CD4-positive, alpha-beta T cell treated with Interleukin-6 for 4 hours (primary cell): ENCODE measurements at regions not wholly inside any gene's neighbourhood (a gene's known extent, or its start where the extent isn't known, plus 50 kb on each side); places are given as distances from the start of the nearest gene placed in this dataset.

Source experiments
- DNase-seq: peaks from one replicate; pipeline ENCODE4 v3.0.0-alpha.2; 2020; ENCODE audit warnings: mixed read lengths

DNA sequence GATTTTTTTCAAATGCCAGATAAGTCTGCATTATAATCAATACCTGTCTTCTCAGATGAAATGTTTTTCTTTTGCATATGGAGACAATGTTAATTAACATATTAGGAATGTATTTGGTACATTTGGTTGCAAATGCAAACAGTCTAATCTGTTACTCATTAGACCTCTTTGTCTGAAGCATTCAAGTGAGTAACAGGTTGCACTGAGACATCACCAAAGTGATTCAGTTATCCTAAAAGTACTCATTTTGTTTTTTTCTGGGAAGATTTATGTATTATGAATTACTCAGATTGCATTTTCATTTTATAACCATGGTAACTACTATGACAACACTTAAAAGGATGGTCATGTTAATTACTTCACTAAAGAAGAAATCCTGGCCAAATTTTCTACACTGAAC, 513.6 kb downstream of the HTR7 start:
- no peak for DNase-seq

DNA sequence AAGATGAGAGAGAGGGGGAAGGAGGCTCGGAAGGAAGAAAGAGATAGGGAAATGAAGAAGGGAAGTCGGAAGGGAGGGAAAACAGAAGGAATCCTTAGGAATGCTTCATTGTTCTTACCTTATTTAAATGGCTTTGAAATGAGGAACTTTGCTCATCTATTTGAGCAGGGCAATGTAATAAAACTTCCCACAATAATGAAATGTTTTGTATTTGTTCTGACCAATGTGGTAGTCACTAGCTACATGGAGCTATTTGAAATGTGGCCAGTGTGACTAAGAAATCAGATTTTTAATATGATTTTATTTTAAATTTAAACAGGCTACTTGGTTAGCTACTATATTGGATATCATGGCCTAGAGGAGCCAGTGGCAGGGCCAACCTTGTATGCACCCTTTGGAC, 510.6 kb downstream of the HTR7 start:
- DNase-seq: no peak

DNA sequence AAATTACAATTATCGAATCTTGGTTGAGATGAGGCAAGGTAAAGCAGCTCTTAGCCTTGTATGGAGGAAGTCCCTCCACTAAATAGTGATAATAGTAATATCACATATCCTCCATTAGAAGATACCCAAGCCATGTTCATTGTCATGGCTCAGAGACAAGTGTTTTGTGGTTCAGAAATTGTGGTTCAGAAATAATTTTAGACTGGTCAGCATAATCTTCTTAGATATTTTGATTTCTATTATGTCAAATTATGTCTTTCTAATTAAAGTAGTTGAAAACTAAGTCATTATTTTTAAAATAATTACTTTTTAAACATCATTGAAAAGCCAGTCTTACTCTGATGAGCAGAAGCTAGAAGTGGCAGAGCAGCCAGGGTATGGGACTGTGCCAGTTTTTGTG, 507.7 kb downstream of the HTR7 start:
- no peak for DNase-seq

DNA sequence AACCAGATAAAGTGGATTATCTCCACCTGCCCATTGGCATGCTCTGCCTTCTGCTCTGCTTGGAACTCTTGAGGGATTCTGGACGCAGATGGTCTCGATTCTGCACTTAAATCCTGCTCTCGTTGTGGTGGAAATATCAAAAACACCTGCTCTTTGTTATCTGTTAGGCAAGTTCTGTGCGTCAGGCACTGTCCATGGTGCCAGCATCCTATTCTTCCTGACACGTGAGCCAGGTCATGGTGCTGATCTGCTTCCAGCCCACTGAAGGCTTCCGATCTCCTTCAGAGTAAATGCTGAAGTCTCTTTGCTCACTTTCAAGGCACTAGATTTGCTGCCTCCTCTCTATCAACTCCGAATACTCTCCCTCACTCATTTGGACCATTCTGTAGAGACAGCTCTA, 505.6 kb downstream of the HTR7 start:
- no peak for DNase-seq

DNA sequence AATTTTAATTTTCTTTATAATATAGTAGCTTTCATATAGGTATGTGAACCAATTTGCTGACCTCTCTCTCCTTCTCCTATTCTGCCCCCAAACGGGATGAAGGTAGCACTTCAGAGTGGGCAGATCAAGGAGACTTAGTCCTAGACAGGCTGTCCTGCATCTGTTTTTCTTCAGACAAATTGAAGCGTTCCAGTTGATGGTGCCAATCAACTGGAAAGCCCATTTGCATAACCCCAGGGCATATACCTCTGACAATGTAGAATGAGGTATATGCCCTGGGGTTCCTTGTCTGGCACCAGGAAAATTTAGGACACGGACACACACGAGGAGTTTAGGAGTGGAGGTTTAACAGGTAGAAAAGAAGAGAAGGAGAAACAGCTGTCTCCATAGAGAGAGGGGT, 502.9 kb downstream of the HTR7 start:
- DNase-seq: no peak

DNA sequence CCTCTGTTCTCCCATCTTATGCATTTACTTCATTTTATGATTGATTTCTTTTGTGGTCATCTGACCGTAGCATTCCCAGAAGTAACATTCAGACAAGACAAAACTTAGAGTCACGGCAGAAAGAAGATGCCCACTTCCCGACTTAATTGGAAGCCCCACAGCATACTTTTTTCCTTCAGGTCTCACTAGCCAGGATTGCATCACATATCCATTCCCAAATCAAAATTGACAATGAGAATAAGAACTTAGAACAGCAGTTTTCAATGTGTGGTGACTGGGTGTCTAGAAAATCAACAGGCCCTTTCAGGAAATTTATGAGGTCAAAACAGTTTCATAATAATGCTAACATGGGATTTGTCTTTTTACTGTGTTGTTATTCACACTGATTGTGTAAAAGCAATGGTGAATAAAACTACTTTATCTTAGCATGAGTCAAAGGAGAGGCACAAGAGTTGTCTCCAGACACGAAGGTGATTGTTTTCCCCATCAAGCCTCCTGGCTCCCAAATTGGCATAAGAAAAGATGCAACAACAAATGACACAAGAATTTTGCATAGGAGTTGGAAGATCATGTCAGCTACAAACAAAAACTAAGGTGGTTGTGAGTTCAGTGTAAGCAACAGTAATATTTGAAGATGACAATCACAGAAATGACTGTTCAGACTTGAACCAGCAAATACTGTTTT, 493.9 kb downstream of the HTR7 start:
- no peak for DNase-seq

DNA sequence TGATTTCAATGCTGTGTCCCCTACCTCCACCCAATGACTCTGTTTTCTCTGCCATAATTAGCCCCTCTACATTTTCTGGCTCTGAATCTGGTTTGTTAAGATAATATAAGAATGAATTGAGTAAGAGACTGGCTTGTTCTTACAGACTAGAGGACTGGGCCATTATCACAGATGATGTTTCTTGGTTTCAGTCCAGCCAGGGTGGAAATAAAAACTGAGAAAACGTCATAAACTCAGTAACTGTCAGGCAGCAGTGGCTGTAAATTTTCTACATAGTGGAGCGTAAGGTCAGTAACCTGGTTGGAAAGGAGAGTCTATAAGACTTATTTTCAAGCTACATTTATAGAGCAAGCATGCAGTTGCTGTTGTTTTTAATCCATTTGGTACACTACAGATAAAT, 485.4 kb downstream of the HTR7 start:
- no peak for DNase-seq

DNA sequence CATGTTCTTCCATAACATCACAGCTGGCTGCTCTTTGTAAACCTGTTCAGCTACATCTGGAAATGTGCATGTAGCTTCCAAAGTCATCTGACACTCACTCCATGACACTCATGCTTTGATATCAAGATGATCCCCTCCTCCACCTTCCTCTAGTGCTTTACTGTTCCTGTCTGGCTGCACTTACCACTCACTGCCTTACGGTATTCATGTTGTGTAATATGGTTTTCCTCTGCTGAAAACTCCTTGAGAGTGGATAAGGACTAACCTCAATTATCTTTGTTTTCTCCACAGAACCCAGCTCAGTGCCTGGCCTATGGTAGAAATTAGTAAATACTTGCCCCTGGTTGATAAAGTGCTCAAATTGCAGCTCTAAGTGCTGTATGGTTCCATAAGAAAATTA, 483.9 kb downstream of the HTR7 start:
- no peak for DNase-seq

DNA sequence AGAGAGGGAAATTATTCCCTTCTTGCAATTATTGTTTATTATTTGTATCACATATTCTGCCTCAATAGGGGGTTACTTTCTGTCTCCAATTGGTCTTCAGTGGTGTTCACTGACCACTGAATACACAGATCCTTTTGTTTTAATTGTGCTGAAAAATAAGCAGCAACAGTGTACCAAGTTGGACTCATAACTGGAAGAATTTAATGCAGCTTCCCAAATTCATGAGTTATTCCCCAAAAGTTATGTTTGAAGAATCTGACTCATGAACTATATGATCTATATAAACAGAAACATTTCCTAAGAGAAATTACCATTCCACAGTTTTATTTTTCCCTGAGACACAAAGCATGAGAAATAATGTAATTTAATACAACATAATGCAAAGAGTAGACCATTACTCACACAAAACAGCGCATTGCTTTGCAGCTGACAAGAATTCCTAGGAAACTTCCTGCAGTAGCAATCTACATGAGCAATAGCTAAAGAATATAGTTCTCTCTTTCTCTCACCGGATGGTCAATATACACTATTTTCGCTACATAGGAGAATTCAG, 479.2 kb downstream of the HTR7 start:
- no peak for DNase-seq

DNA sequence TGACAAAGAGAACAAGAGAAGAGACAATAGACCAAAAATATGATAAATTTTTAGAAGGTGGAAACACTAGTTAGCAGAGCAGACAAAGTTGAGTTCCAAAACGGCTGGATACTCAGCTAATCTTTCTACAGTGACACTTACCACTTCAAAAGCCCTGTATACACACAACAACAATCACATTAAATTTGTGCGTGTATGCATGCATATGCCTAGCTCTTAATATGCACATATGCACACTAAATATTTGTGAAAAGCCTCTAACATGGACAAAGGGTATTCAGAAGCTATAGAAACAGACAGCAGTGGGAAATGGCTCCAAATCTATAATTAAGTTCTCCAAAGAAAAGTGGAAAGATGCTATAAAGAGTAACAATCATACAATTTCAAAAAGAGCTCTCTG, 476.4 kb downstream of the HTR7 start:
- DNase-seq: no peak

DNA sequence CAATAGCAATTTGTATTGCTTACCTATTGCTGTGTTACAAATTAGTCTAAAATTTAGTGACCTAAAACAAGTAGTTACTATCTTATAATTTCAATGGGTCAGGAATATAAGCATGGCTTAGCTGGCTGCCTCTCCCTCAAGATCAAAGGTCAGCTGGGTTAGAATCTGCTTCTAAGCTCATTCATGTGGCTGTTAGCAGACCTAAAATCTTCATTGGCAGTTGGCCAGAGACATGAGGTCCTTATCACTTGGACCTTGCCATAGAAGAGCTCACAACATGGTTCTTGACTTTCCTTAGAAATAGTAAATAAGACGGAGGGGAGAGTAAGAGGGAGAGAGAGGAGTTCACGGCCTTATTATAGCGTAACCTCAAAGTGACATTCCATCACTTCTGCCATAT, 468.0 kb downstream of the HTR7 start:
- DNase-seq: no peak

DNA sequence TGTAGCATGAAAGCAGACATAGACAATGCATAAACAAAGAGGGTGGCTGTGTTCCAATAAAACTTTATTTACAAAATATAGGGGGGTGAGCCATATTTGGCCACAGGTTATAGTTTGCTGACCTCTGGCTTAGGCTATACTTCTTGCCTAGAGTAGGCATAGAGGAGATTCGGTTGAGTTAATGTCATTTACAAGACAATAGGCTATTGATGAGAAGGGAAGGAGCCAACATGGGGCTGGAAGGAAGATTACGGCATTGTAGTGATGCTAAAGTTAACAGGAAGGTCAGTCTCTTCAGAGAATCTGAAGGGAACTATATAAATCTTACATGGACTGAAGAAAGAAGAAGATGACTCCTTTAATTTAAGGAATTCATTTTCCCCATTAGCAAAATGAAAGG, 463.5 kb downstream of the HTR7 start:
- DNase-seq: no peak

DNA sequence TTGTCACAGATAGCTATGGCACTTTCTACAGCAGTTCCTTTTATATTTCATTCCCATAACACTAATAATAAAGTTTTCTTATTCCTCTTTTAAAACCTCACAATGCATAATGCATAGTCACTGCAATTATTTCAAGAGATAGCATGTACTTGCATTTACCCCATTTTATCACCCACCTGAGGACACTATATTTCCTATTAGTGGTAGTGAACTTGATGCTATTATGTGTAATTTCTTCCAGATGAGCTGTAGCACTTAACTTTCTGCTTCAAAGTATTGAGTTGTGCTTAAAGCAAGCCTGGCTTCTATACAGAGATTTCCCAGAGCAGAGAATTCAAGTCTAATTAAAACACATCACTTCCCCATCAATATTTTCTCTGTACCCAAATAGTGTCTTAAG, 461.1 kb downstream of the HTR7 start:
- DNase-seq: no peak

DNA sequence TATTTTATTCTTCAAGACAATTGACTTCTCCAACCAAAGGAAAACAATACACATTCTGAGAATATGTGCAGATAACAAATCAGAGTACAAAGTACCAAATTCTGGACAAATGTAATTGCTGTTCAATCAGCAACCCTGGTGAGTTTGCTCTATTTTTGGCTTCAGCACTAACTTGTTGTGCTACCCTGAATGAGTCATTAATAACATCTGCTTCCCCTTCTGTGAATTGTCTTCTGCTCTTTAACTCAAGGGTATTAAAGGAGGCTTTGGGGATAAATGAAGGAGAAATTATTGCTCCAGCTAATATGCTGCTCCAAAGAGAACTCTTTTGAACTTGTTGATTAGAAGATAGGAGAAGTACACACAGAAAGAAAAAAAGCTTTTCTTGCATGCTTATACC, 459.3 kb downstream of the HTR7 start:
- DNase-seq: no peak

DNA sequence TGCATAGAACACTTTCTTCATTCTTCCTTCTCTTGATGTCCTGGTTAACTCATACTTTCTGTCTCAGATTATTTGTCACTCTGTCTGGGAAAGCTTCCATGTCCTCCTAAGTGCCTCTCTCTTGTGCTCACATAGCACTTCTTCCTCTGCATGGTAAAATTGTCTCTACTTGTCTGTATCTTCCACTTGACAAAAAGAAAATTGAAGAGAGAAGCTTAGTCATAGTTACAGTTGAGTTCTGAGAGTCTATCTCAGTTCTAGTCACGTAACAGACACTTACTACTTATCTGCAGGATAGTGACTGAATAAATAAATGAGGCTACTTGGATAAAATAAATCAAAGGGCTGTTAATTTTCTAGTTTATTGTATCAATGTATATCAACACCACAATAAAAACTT, 458.1 kb downstream of the HTR7 start:
- DNase-seq: no peak

DNA sequence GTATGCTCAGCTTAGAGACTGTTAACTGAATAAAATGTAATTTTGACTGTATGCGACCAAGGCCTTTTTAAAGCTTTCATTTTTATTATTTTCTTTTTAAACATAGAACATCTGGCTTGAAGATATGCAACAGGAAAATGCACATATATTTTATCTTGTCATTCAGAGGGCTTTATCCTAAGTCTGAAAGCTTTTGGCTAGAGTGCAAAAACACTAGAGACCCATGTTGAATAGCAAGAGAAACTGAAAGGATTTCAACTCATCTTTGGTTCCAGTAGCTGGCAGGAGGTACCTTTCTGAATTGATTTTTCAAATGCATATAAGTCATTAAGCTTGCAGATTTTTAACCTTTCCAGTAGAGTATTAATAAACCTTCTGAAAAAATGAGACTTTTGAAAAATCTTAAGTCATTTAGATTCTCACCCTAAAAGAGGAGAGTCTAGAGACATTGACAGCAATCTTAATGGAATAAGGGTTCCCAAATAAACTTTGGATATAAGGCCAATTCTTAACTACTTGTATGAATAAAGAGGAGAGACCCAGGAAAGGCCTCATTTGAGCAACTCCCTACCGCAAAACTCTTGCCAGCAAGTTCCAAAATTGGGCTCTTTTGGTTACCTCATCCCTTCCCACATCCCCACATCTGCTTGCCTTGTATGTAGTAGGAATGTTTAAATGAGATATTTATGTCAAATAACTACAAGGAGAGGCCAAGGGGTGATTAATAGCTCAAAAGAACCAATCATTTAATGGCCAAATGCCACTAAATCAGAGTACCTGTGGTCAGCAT, 454.4 kb downstream of the HTR7 start:
- DNase-seq: no peak

DNA sequence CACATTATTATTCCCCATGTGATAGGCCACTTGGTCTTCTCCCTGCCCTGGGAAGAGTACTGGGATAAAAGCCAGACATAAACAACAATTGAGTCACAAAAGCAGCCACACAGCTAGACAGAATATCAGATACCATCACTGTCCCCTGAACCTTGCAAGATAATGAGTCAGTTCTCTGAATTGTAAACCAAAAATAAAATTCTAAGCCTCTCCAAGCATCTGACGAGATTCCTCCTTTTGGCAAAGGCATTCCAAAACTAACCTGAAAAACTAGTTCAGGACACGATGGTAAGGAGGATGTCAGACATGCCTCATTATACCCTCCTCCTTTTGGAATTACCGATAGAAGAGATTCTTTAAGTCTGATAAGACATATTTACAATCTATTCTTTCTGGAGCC, 450.7 kb downstream of the HTR7 start:
- no peak for DNase-seq

DNA sequence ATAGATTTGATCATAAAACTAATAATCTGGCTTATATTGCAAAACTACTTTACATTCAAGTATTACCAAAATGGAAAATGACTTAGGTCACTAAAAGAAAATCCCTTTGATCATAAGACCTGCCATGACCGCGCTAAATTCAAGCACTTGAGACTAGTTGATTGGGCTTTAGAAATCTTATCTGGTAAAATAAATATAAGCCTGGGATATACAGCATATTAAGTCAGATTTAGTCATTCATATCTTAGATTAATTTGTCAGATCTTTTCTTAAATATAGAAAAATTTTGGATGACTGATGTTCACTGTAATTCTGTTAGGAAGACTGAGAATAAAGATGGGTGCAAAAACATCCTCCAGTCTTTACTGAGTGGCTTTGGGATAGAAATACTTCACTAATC, 450.0 kb downstream of the HTR7 start:
- DNase-seq: no peak

DNA sequence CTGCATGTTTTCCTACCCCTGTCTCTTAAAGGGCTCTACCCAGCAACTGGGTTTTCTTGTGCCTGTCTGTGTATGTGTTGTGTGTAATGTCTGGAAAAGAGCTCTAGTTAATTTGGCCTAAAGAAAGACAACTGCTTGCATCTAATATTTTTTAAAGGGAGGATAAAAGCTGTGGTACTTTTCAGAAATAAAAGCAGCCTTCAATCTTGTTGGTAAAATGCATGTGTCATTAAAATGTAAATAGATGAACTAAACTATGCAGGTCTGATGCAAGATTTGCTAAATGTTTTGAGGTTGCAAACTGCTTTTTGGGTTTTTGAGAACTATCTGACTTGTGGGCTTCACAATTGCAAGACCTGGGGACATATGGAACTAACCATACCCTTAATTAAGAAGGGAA, 445.3 kb downstream of the HTR7 start:
- DNase-seq: no peak

DNA sequence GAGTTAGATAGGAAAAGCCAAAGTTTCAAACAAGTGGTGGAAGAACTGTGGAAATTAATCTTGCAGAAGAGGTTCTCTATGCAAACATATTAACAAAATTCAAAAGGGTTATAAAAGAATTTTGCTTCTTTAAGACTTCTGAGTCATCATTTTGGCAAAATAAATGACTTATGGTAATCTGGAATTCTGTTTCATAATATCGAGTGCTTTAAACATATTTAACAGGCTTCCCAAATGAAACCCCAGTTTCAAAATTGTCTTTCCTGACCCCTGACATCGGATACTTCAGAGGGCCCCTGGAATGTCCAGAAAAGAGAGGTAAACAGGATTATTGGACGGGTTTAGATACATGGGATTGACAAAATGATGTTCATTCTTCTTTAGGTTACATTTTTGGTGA, 444.6 kb downstream of the HTR7 start:
- no peak for DNase-seq

DNA sequence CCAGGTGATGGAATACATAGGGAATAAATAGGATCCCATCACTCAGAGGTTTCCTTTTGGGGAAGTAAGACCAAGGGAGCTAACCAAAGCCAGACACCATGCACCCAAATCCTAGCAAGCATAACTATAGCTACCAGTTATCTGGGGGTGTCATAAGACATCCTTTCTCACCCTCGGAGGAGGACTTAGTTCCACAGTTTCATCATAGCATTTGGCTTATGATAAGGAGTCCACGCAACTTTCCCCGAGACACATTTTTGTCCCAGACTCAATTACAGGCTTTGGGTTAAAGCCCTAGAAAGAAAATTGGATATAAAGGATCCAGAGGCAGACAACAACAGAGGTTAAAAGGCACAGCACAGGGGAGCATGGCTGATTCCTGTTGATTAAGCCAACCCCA, 442.9 kb downstream of the HTR7 start:
- no peak for DNase-seq

DNA sequence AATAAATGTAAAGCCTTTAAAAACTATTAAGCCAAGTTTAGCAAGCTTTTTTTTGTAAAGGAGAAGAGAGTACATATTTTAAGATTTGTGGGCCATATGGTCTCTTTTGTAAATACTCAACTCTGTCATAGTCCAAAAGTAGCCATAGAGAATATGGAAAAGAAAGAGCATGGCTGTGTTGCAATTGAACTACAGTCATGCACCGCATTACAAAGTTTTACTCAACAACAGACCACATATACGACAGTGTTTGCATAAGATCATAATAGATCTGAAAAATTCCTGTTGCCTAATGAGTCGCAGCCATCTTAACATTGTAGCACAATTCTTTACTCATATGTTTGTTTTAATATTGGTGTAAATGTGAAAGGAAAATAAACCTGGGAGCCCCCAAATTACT, 440.8 kb downstream of the HTR7 start:
- DNase-seq: no peak

DNA sequence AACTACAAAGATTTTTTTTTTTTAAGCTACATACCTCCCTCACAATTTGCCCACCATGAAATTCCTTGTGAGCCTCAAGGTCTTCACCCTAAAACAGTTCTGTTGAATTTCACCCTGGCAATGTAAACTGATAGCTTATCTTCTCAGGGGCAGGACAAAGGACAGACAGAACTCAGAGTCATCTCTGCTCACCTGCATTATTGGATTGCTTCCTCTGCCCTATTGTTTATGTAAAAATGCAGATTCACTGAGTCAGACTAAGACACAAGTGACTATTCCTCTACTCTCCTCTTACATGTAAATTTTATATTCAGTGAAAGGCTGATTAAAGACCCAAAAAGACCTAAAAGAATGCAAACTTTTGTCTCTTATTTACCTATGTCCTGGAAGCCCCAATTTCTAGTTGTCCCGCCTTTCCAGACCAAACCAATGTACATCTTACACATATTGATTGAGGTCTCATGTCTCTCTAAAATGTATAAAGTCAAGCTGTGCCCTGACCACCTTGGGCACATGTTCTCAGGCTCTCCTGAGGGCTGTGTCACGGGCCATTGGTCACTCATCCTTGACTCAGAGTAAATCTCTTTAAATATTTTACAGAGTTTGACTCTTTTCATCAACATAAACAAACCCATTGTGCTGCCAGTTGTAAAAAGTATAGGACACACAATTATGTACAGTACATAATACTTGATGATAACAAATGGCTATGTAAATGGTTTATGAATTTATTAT, 440.2 kb downstream of the HTR7 start:
- no peak for DNase-seq
